ENCODE measurements at regions not wholly inside any gene's neighbourhood (a gene's known extent, or its start where the extent isn't known, plus 50 kb on each side); places are given as distances from the start of the nearest gene placed in this dataset.

DNA sequence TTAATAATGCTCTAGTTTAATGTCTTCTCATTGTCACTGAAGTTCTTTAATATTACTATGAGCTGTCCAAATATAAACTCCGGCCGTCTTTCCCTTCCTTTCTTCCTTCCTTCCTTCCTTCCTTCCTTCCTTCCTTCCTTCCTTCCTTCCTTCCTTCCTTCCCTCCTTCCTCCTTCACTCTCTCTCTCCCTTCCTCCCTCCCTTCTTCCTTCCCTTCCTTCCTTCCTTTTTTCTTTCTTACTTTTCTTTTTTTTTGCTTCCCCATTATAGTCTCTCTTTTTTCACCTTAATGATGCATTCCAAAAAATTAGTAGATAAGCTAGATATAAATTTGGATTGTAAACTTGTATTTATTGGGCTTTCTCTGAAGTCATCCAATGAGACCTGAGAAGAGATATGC lies 431.0 kb upstream of the ADGRL4 start:
- TF ChIP-seq, protein P1, sequence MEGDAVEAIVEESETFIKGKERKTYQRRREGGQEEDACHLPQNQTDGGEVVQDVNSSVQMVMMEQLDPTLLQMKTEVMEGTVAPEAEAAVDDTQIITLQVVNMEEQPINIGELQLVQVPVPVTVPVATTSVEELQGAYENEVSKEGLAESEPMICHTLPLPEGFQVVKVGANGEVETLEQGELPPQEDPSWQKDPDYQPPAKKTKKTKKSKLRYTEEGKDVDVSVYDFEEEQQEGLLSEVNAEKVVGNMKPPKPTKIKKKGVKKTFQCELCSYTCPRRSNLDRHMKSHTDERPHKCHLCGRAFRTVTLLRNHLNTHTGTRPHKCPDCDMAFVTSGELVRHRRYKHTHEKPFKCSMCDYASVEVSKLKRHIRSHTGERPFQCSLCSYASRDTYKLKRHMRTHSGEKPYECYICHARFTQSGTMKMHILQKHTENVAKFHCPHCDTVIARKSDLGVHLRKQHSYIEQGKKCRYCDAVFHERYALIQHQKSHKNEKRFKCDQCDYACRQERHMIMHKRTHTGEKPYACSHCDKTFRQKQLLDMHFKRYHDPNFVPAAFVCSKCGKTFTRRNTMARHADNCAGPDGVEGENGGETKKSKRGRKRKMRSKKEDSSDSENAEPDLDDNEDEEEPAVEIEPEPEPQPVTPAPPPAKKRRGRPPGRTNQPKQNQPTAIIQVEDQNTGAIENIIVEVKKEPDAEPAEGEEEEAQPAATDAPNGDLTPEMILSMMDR (conservative IDR thresholded peaks at IDR 0.05; ENCODE audit: low read depth, low read length) = no peak
- no peak overlapping the region for H3K4me3 ChIP-seq (ENCODE audit: low read length)
- no peak for DNase-seq (ENCODE audit: low read depth)

DNA sequence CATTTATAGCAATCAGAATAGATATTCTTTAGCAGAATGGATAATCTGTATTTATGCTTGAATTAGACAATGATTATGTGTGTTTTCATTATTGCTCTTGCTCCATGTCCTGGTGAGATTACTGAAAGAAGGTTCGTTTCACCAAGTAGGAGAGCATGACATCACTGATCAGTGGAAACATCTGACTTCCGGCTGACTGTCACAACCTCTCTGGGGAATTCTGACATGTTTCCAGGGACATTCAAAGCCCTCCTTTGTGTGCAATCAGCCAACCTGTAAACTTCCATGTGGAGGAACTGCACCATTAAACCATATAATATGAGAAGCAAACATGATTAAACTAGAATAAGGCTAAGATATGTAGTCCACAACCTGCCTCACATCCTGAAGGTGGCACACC lies 424.8 kb upstream of the ADGRL4 start:
- no peak for DNase-seq (ENCODE audit: low read depth)
- H3K4me3 ChIP-seq (ENCODE audit: low read length) = no peak overlapping the region
- TF ChIP-seq, protein P1 (conservative IDR thresholded peaks at IDR 0.05; ENCODE audit: low read depth, low read length) = no peak

DNA sequence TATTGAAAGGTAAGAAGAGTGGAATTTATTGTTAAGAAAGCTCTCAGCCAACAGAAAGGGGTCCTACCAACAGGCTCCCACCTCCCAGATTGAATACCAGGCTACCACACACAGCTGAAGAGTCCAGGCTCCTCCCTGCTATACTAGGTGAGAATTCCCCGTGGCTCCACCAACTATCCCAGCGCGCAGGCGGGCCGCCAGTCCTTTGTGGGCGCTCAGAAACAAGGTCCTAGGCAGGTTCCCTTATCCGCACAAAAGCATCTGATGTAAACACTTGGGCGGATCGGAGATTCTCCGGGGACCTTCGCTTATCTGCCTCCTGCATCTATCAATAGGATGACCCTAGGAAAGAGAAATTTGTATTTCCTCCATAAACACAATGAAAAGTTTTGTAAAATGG lies 423.9 kb upstream of the ADGRL4 start:
- no peak for DNase-seq (ENCODE audit: low read depth)
- no peak overlapping the region for H3K4me3 ChIP-seq (ENCODE audit: low read length)
- TF ChIP-seq, protein P1 (conservative IDR thresholded peaks at IDR 0.05; ENCODE audit: low read depth, low read length) = no peak

DNA sequence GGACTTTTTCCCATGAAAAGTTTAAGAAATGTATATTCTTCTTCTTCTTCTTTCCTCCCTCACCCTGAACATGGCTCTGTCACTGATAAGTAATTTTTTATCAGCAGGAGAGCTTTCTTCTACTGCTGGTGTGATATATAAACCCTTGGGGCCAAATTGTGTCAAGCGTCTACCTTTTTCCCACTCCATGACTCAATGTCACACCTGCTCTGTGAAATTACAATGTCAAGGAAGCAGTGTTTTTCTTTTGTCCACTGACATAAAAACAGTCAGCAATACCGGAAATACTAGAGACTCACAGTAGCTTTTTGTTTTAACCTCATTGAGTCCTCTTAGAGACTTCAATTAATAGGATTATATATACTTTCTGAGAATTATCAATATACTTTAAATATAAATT lies 416.2 kb upstream of the ADGRL4 start:
- no peak for DNase-seq (ENCODE audit: low read depth)
- TF ChIP-seq, protein P1 (conservative IDR thresholded peaks at IDR 0.05; ENCODE audit: low read depth, low read length) = no peak
- no peak overlapping the region for H3K4me3 ChIP-seq (ENCODE audit: low read length)

DNA sequence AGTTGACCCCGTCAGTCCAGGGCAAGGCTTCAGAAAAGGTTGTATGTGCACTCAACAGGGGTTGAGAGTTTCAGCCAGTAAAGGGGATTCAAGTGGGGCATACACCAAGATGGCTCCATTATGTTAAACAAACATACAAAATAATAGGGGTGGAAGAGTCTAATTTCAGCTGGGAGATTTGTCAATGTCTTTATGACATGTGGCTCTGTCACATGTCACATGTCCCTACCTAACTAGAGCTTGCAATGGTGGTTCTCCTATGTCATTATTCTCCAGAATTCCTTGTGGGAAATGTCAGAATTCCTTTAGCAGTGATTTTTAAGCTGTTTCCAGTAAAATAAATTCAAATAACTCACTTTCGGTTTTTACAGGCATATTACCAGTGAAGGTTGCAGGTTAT lies 392.0 kb upstream of the ADGRL4 start:
- no peak for DNase-seq (ENCODE audit: low read depth)
- no peak overlapping the region for H3K4me3 ChIP-seq (ENCODE audit: low read length)
- TF ChIP-seq, protein P1 (conservative IDR thresholded peaks at IDR 0.05; ENCODE audit: low read depth, low read length) = no peak

DNA sequence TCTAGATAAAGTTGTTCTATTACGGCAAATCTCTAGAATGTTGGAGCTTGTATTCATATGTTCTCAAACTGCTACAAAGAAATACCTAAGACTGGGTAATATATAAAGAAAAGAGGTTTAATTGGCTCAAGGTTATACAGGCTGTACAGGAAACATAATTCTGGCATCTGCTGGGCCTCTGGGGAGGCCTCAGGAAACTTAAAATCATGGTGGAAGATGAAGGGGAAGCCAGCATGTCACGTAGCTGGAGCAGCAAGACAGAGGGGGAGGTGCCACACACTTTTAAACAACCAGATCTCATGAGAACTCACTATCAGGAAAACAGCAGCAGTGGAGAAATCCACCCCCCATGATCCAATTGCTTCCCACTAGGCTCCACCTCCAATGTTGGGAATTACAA lies 390.4 kb upstream of the ADGRL4 start:
- DNase-seq (ENCODE audit: low read depth) = no peak
- no peak overlapping the region for H3K4me3 ChIP-seq (ENCODE audit: low read length)
- TF ChIP-seq, protein P1 (conservative IDR thresholded peaks at IDR 0.05; ENCODE audit: low read depth, low read length) = no peak

DNA sequence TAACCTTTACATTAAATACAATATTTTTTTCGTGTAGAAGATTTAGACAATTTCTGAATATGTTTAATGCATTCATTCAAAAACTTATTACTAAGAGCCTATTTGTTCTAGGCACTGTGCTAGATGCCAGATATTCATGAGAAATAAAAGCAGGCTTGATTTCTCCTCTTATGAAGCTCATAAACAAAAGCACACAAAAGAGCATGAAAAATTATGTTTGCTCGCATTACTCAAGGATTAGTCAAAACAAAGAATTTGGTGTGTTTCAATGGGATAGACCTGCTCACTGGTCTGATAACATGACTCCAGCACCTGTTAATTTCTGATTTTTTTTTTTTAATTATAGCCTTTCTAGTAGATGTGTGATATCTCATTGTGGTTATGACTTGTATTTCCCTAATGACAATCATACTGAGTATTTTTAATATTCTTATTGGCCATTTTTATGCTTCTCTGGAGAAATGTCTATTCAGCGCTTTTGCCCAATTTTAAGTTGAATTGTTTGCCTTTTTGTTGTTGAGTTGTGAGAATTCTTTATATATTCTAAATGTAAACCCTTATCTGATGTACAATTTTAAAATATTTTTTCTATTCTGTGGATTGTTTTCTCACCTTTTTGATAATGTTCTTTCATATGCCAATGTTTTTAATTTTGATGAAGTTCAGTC lies 382.3 kb upstream of the ADGRL4 start:
- no peak overlapping the region for H3K4me3 ChIP-seq (ENCODE audit: low read length)
- DNase-seq (ENCODE audit: low read depth) = no peak
- TF ChIP-seq, protein P1 (conservative IDR thresholded peaks at IDR 0.05; ENCODE audit: low read depth, low read length) = no peak
